CD14-positive monocyte (primary cell): ENCODE measurements at regions not wholly inside any gene's neighbourhood (a gene's known extent, or its start where the extent isn't known, plus 50 kb on each side); places are given as distances from the start of the nearest gene placed in this dataset.

Experiments used
- DNase-seq, 3 donors: peaks; one replicate each; pipeline ENCODE4 v3.0.0-alpha.2; 2011 to 2022
- H2AFZ ChIP-seq: 2 replicates; pipeline ENCODE4 v1.6.0; 2012; ENCODE audit warnings: mild to moderate bottlenecking, low read depth, low read length, inconsistent platforms; ENCODE audit not compliant: insufficient read depth, poor library complexity, severe bottlenecking
- H3K27ac ChIP-seq, 2 donors: 1 replicate in 1 of 2; 2 replicates in 1 of 2; pipeline ENCODE4 v1.5.1; 2012 to 2013; ENCODE audit warnings: low read length in 2 of 2, control low read depth in 1 of 2, inconsistent platforms in 1 of 2, low read depth in 1 of 2, mild to moderate bottlenecking in 1 of 2
- H3K27me3 ChIP-seq, 2 donors: one replicate each; pipeline versions ENCODE4 v1.6.0 to v1.6.1; 2011 to 2013; ENCODE audit warnings: low read length in 2 of 2; ENCODE audit not compliant: control insufficient read depth in 2 of 2, insufficient read depth in 2 of 2
- H3K36me3 ChIP-seq, 2 donors: replicated peaks in 1 of 2; 1 replicate in 1 of 2; 2 replicates in 1 of 2; pipeline versions ENCODE4 v1.5.1 to v1.6.1; 2012 to 2013; ENCODE audit warnings: low read length in 2 of 2, control low read depth in 1 of 2, inconsistent platforms in 1 of 2, mild to moderate bottlenecking in 1 of 2; ENCODE audit not compliant: insufficient read depth in 2 of 2, control insufficient read depth in 1 of 2
- H3K4me1 ChIP-seq, 2 donors: 1 replicate in 1 of 2; 2 replicates in 1 of 2; pipeline versions ENCODE4 v1.5.1 to v1.6.1; 2012 to 2013; ENCODE audit warnings: low read length in 2 of 2, control low read depth in 1 of 2, inconsistent platforms in 1 of 2, mild to moderate bottlenecking in 1 of 2, moderate library complexity in 1 of 2; ENCODE audit not compliant: insufficient read depth in 2 of 2, control insufficient read depth in 1 of 2
- H3K4me2 ChIP-seq: replicated peaks from 2 replicates; pipeline ENCODE3; 2012; ENCODE audit warnings: low read length, moderate library complexity, mild to moderate bottlenecking; ENCODE audit not compliant: poor library complexity, severe bottlenecking; ENCODE audit errors: extremely low read depth
- H3K4me3 ChIP-seq, 3 experiments: fragments of 200-600 bp in 1 of 3; sonication (generic) in 1 of 3; replicated peaks in 1 of 3; 1 replicate in 2 of 3; 2 replicates in 1 of 3; pipeline ENCODE4 v1.5.1; 2011 to 2013; ENCODE audit warnings: low read length in 3 of 3, mild to moderate bottlenecking in 3 of 3, control low read depth in 2 of 3, low read depth in 2 of 3, inconsistent platforms in 1 of 3, moderate library complexity in 1 of 3
- H3K79me2 ChIP-seq: 2 replicates; pipeline ENCODE4 v1.6.0; 2012; ENCODE audit warnings: mild to moderate bottlenecking, control low read depth, inconsistent platforms, low read length, moderate library complexity; ENCODE audit not compliant: insufficient read depth
- H3K9ac ChIP-seq: 2 replicates; pipeline ENCODE4 v1.6.0; 2017; ENCODE audit warnings: low read length, mild to moderate bottlenecking; ENCODE audit not compliant: insufficient read depth, poor library complexity, severe bottlenecking
- H3K9me3 ChIP-seq, 2 donors: replicated peaks in 1 of 2; 1 replicate in 1 of 2; 2 replicates in 1 of 2; pipeline versions ENCODE4 v1.5.1 to v1.6.1; 2012 to 2013; ENCODE audit warnings: low read length in 2 of 2, control low read depth in 1 of 2; ENCODE audit not compliant: control insufficient read depth in 1 of 2, insufficient read depth in 1 of 2
- H4K20me1 ChIP-seq: 2 replicates; pipeline ENCODE4 v1.6.0; 2012; ENCODE audit warnings: mild to moderate bottlenecking, low read length, control low read depth, moderate library complexity; ENCODE audit not compliant: insufficient read depth
- H3K27ac Mint-ChIP-seq, 7 donors: one replicate each; pipeline ENCODE4 v1.8.0; 2020; ENCODE audit warnings: mild to moderate bottlenecking in 7 of 7, mixed read lengths in 7 of 7, moderate library complexity in 6 of 7, inconsistent platforms in 2 of 7
- H3K27me3 Mint-ChIP-seq, 3 donors: one replicate each; pipeline ENCODE4 v1.8.0; 2021 to 2022; ENCODE audit warnings: low read depth in 3 of 3, mild to moderate bottlenecking in 3 of 3, mixed read lengths in 3 of 3, moderate library complexity in 3 of 3, inconsistent platforms in 1 of 3
- H3K36me3 Mint-ChIP-seq, 2 donors: one replicate each; pipeline ENCODE4 v1.8.0; 2020; ENCODE audit warnings: mixed read lengths in 2 of 2, inconsistent platforms in 1 of 2, mild to moderate bottlenecking in 1 of 2
- H3K4me1 Mint-ChIP-seq: one replicate; pipeline ENCODE4 v1.8.0; 2020; ENCODE audit warnings: mild to moderate bottlenecking, mixed read lengths
- H3K4me3 Mint-ChIP-seq, 2 donors: one replicate each; pipeline ENCODE4 v1.8.0; 2020; ENCODE audit warnings: mild to moderate bottlenecking in 2 of 2, mixed read lengths in 2 of 2, moderate library complexity in 1 of 2
- H3K9me3 Mint-ChIP-seq, 7 donors: one replicate each; pipeline ENCODE4 v1.8.0; 2020 to 2022; ENCODE audit warnings: mixed read lengths in 7 of 7, mild to moderate bottlenecking in 6 of 7, moderate library complexity in 6 of 7, inconsistent platforms in 2 of 7
- CTCF ChIP-seq: fragments of 200-600 bp; IDR thresholded peaks from one replicate; pipeline ENCODE4 v1.8.0; 2022; ENCODE audit warnings: antibody characterized with exemption, mild to moderate bottlenecking
- WGBS: methylation state at CpG from one replicate; pipeline ENCODE4 v1.1.5; 2013; ENCODE audit warnings: missing lambda C conversion rate; ENCODE audit not compliant: insufficient coverage; 5-methylcytosine and 5-hydroxymethylcytosine counted together
- intact Hi-C, 2 donors: fragments of 100-400 bp; cut with micrococcal nuclease; formaldehyde crosslinking; loops; one replicate each; pipeline versions ENCODE4 v1.15.0 to v1.15.1; 2023

GRCh38 chr9:115200711-115201505 lies 83.0 kb upstream of the TNC start:
- intact Hi-C loops, result no loop called here
- H3K79me2 ChIP-seq, result no peaks in the 10 kb centered on the region
- no peaks in the 10 kb centered on the region for H3K4me1 ChIP-seq
- H4K20me1 ChIP-seq, result no peaks in the 10 kb centered on the region
- H3K9ac ChIP-seq, result no peak overlapping the region
- H3K9me3 ChIP-seq, result no peaks in the 10 kb centered on the region
- Mint-ChIP-seq H3K4me1 (no peaks in the 10 kb centered on the region), H3K9me3 (peaks cover 0 to 2% (median 0%) of the 10 kb centered on the region in 7 donors), H3K4me3 (no peak overlapping the region), H3K27me3 (peaks cover 0 to 10% (median 8%) of the 10 kb centered on the region in 3 donors), H3K36me3 (no peaks in the 10 kb centered on the region), H3K27ac (no peak overlapping the region)
- no peak overlapping the region for H3K27ac ChIP-seq
- H3K36me3 ChIP-seq, result no peaks in the 10 kb centered on the region
- TF ChIP-seq CTCF, result no peak
- no peak overlapping the region for H2AFZ ChIP-seq
- H3K4me3 ChIP-seq, result no peak overlapping the region
- WGBS, result 90% methylated on average over 3 of the region's 3 CpGs
- peaks cover 3 to 6% of the 10 kb centered on the region in 2 donors for H3K27me3 ChIP-seq
- H3K4me2 ChIP-seq, result no peak overlapping the region
- no peak for DNase-seq

- DNase-seq, result no peak
- H3K9me3 Mint-ChIP-seq, result peaks cover 0 to 2% (median 0%) of the 10 kb centered on the region in 7 donors
- peaks cover 3 to 8% of the 10 kb centered on the region in 2 donors for H3K27me3 ChIP-seq
- intact Hi-C loops, result no loop called here
- no peaks in the 10 kb centered on the region for H3K36me3 ChIP-seq
- no peak overlapping the region for H3K4me2 ChIP-seq
- no peaks in the 10 kb centered on the region for H4K20me1 ChIP-seq
- no peak overlapping the region for H3K4me3 ChIP-seq
- H3K79me2 ChIP-seq, result no peaks in the 10 kb centered on the region
- H3K4me3 Mint-ChIP-seq, result no peak overlapping the region
- no peak overlapping the region for H3K9ac ChIP-seq
- no peaks in the 10 kb centered on the region for H3K9me3 ChIP-seq
- no peaks in the 10 kb centered on the region for H3K4me1 ChIP-seq
- TF ChIP-seq CTCF, result no peak
- no peaks in the 10 kb centered on the region for H3K4me1 Mint-ChIP-seq
- WGBS, result no CpG with 5 or more reads among the region's 1 CpG
- no peaks in the 10 kb centered on the region for H3K36me3 Mint-ChIP-seq
- no peak overlapping the region for H3K27ac Mint-ChIP-seq
- H3K27me3 Mint-ChIP-seq, result peaks cover 1 to 6% (median 4%) of the 10 kb centered on the region in 3 donors
- H3K27ac ChIP-seq, result no peak overlapping the region
- H2AFZ ChIP-seq, result no peak overlapping the region
Observed at GRCh38 chr9:115202181-115202580, 84.2 kb upstream of the TNC start.
